ENCODE measurements at regions not wholly inside any gene's neighbourhood (a gene's known extent, or its start where the extent isn't known, plus 50 kb on each side); places are given as distances from the start of the nearest gene placed in this dataset.

- peaks cover 2% of the 10 kb centered on the region for H3K9me3 Mint-ChIP-seq
- ATAC-seq = no peak
- no peak for DNase-seq (ENCODE audit: low spot score in 2 of 2)
- H3K4me3 Mint-ChIP-seq = no peak overlapping the region
- no peaks in the 10 kb centered on the region for H3K36me3 Mint-ChIP-seq
- H3K4me1 Mint-ChIP-seq = no peaks in the 10 kb centered on the region
- no peak overlapping the region for H3K27ac Mint-ChIP-seq
These were observed 76.4 kb upstream of the DAB1 start for GRCh38 chr1:57500136-57500830.

DNA sequence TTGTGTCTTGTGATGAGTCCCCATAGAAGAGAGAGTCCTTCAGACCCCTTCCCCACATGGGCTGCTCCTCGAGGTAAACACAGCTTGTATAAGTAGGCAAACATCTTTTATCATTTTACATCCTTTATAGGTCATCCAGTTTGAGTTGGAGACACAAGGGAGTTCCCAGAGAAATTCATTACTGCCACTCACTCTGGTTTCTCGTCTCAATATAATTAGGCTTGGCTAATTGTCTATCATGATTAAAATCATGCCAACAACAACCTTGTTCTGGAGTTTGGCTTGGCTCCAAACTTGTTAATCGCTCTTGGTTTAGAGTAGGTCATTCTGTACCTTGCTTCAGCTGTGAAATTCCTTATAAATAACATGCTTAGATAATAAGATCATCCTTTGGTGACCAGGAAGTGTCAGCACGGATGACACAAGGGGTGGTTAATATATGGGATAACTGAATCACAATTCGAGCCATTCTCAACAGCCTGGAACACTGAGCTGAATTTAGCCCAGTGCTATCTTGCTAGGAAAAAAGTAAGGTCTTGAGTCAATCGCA, 70.7 kb upstream of the DAB1 start:
- Mint-ChIP-seq H3K9me3 (peaks cover 7% of the 10 kb centered on the region), H3K36me3 (no peaks in the 10 kb centered on the region), H3K27ac (no peak overlapping the region), H3K4me3 (no peak overlapping the region), H3K4me1 (no peaks in the 10 kb centered on the region)
- no peak for ATAC-seq
- DNase-seq (ENCODE audit: low spot score in 2 of 2) = no peak

- no peak overlapping the region for H3K4me3 Mint-ChIP-seq
- peaks cover 5% of the 10 kb centered on the region for H3K9me3 Mint-ChIP-seq
- DNase-seq (ENCODE audit: low spot score in 2 of 2) (no peak), ATAC-seq (no peak)
- no peaks in the 10 kb centered on the region for H3K4me1 Mint-ChIP-seq
- H3K27ac Mint-ChIP-seq = no peak overlapping the region
- H3K36me3 Mint-ChIP-seq = no peaks in the 10 kb centered on the region
These were observed 68.8 kb upstream of the DAB1 start for GRCh38 chr1:57492586-57493226.

DNA sequence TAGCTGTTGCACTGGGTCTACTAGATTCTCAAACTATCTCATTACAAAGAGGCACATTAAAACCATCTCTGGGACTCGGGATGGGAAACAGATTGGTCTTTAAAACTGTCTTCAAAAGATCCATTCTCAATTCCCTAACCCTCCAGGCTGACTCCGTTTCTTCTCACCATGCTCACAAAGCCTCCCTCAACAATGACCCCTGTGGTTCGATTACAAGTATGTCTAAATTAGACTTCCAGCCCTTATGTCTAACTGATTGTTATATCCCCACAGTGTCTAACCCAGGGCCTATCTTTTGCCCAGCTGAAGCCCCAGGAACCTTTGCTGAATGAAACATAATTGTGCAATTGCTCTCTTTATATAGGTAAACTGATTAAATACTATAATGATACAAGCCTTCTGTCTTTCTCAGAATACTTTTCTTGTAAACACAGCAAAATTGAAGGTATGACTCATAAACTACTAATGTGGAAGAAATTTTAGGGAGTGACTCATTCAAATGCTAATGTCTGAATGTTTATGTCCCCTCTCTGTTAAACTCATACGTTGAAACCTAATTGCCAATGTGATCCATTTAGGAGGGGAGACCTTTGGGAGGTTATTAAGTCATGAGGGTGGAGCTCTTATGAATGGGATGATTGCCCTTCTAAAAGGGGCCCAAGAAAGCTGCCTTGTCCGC, 65.6 kb upstream of the DAB1 start:
- ATAC-seq = no peak
- Mint-ChIP-seq H3K4me1 (no peaks in the 10 kb centered on the region), H3K36me3 (no peaks in the 10 kb centered on the region), H3K9me3 (peaks cover 4% of the 10 kb centered on the region), H3K4me3 (no peak overlapping the region), H3K27ac (no peak overlapping the region)
- no peak for DNase-seq (ENCODE audit: low spot score in 2 of 2)

DNA sequence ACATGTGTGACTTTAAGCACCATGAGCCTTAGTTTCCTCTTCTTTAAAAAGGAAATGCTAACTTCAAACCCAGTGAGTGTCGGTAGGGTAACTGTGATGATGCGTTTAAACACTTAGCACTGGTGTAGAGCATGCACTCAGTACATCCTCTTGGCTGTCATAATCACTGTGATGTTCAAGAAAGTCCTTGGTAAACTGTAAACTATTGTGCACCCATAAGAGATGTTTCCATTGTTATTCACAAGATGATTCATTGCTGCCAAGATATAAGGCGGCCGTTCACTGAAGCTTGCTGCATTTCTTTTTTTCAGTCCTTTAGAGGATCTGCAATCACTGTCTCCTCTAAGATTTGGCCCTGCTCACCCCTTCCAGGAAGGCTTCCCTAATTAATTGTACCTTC, 61.8 kb upstream of the DAB1 start:
- no peak overlapping the region for H3K4me3 Mint-ChIP-seq
- no peak overlapping the region for H3K27ac Mint-ChIP-seq
- H3K36me3 Mint-ChIP-seq = no peaks in the 10 kb centered on the region
- no peak for DNase-seq (ENCODE audit: low spot score in 2 of 2)
- no peaks in the 10 kb centered on the region for H3K9me3 Mint-ChIP-seq
- ATAC-seq = no peak
- no peaks in the 10 kb centered on the region for H3K4me1 Mint-ChIP-seq

DNA sequence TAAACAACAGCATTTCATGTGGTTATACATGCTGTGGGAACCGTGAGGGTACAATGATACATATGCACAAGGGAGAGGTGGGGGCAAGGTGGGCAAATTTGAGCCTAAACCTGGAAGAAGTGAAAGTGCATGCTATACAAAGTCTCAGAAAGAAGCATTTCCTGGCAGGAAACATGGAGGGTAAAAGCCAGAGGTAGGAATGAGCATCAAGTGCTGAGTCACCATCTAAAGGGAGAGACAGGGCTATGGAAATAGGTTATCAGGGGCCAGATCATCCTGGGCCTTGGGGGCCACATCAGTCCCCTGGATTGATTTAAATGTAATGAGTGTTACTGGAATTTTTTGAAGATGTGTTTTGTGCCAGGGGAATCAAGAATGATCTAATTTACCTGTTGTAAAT, 60.1 kb upstream of the DAB1 start:
- no peaks in the 10 kb centered on the region for H3K36me3 Mint-ChIP-seq
- no peaks in the 10 kb centered on the region for H3K4me1 Mint-ChIP-seq
- ATAC-seq = no peak
- no peak overlapping the region for H3K4me3 Mint-ChIP-seq
- no peak overlapping the region for H3K27ac Mint-ChIP-seq
- H3K9me3 Mint-ChIP-seq = no peaks in the 10 kb centered on the region
- no peak for DNase-seq (ENCODE audit: low spot score in 2 of 2)

DNA sequence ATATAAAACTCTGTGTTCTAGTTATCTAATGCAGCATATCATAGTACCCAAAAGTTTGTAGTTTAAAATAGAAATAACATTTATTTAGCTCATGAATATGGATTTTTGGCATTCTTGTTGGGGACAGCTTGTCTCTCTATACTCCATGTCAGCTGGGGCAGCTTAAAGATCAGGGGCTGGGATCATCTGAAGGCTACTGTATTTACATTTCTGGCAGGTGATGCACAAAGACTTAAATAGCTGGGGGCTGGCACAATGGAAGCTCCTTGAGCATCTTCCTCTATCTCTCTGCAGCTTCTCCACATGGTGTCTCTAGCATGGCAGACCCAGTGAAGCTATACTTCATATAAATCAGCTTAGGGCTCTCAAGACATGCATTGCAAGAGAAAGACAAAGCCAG, 55.6 kb upstream of the DAB1 start:
- no peak overlapping the region for H3K27ac Mint-ChIP-seq
- DNase-seq (ENCODE audit: low spot score in 2 of 2) = no peak
- no peaks in the 10 kb centered on the region for H3K9me3 Mint-ChIP-seq
- no peak for ATAC-seq
- no peaks in the 10 kb centered on the region for H3K4me1 Mint-ChIP-seq
- no peak overlapping the region for H3K4me3 Mint-ChIP-seq
- H3K36me3 Mint-ChIP-seq = no peaks in the 10 kb centered on the region

- ATAC-seq (no peak), DNase-seq (ENCODE audit: low spot score in 2 of 2) (no peak)
- no peaks in the 10 kb centered on the region for H3K4me1 Mint-ChIP-seq
These were observed 51.5 kb upstream of the DAB1 start for GRCh38 chr1:57475366-57475765.

GRCh38 chr1:57474137-57474750, 50.4 kb upstream of the DAB1 start:
- ATAC-seq = no peak
- Mint-ChIP-seq H3K36me3 (no peaks in the 10 kb centered on the region), H3K27ac (no peak overlapping the region), H3K4me1 (no peaks in the 10 kb centered on the region), H3K9me3 (peaks cover 5% of the 10 kb centered on the region), H3K4me3 (no peak overlapping the region)
- DNase-seq (ENCODE audit: low spot score in 2 of 2) = no peak

More at GRCh38 chr1:57475366-57475765, 51.5 kb upstream of the DAB1 start:
- Mint-ChIP-seq H3K9me3 (peaks cover 5% of the 10 kb centered on the region), H3K4me3 (no peak overlapping the region), H3K36me3 (no peaks in the 10 kb centered on the region), H3K27ac (no peak overlapping the region)

All from stimulated activated effector memory CD8-positive, alpha-beta T cell treated with anti-CD3 and anti-CD28 coated beads, Interleukin-12 subunit alpha, Interleukin-12 subunit beta, amount 100 ng/mL, for 72 hours (primary cell).